Fibroblast of the aortic adventitia (primary cell): ENCODE measurements at regions not wholly inside any gene's neighbourhood (a gene's known extent, or its start where the extent isn't known, plus 50 kb on each side); places are given as distances from the start of the nearest gene placed in this dataset.

Experiments
- DNase-seq: peaks from one replicate; pipeline ENCODE4 v3.0.0-alpha.2; 2010; ENCODE audit warnings: low read depth
- H3K4me3 ChIP-seq: 2 replicates; pipeline ENCODE4 v1.5.1; 2011; ENCODE audit warnings: low read depth, mild to moderate bottlenecking, control low read depth, low read length, moderate library complexity
- CTCF ChIP-seq: IDR thresholded peaks from 2 replicates; pipeline ENCODE4 v1.5.1; 2011; ENCODE audit warnings: mild to moderate bottlenecking, low read length, control low read depth, inconsistent platforms; ENCODE audit not compliant: insufficient read depth

- no peak for DNase-seq
- no peak for TF ChIP-seq CTCF
These were observed 174.0 kb upstream of the TLL1 start for GRCh38 chr4:165699055-165699454.

GRCh38 chr4:165700855-165701254 lies 172.2 kb upstream of the TLL1 start:
- no peak for DNase-seq
- H3K4me3 ChIP-seq, result no peak overlapping the region
- TF ChIP-seq CTCF, result peak; percentile 37

More at GRCh38 chr4:165699055-165699454, 174.0 kb upstream of the TLL1 start:
- no peak overlapping the region for H3K4me3 ChIP-seq

- no peak for TF ChIP-seq CTCF
- DNase-seq, result peak; percentile 16
- H3K4me3 ChIP-seq, result no peak overlapping the region
These were observed 165.9 kb upstream of the TLL1 start for GRCh38 chr4:165707128-165707527.

- peak; percentile 48 for DNase-seq
- H3K4me3 ChIP-seq, result no peak overlapping the region
- TF ChIP-seq CTCF, result no peak
These were observed 163.5 kb upstream of the TLL1 start for GRCh38 chr4:165709516-165709915.

GRCh38 chr4:165709973-165710526 lies 163.0 kb upstream of the TLL1 start:
- H3K4me3 ChIP-seq, result no peak overlapping the region
- TF ChIP-seq CTCF, result no peak

GRCh38 chr4:165711436-165711835 lies 161.6 kb upstream of the TLL1 start:
- peak; percentile 83 for DNase-seq
- H3K4me3 ChIP-seq, result no peak overlapping the region
- no peak for TF ChIP-seq CTCF

More at GRCh38 chr4:165709973-165710526, 163.0 kb upstream of the TLL1 start:
- DNase-seq, result no peak

GRCh38 chr4:165711912-165712311 lies 161.1 kb upstream of the TLL1 start:
- no peak for TF ChIP-seq CTCF
- no peak overlapping the region for H3K4me3 ChIP-seq
- peak; percentile 9 for DNase-seq
